Stromal cell of bone marrow (primary cell): ENCODE measurements at regions not wholly inside any gene's neighbourhood (a gene's known extent, or its start where the extent isn't known, plus 50 kb on each side); places are given as distances from the start of the nearest gene placed in this dataset.
A peak's percentile ranks its signal among the peaks of the same experiment; 100 is the strongest.

Source experiments
- DNase-seq: peaks from one replicate; pipeline ENCODE4 v3.0.0-alpha.2; 2012; ENCODE audit warnings: low read depth

GRCh38 chr13:84296401-84296800 is 414.1 kb upstream of the SLITRK1 start:
- DNase-seq = no peak

DNA sequence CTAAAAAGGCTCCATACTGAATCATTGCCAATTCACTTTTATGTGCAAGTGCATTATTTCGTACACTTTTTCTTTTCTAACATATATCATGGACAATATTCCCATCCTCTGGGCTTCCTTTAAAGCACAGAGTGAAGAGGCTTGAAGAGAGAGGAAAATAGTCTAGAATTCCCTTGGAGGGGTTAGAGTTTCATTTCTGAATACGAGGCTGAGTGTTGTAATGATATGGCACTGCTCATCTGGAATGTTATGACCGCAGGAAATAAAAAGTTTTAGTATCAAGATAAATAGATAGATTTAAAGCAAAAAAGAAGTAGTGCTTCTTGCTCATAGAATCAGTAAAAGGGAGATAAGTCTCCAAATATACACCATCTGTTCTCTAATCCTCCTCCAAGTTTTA is 412.3 kb upstream of the SLITRK1 start:
- peak; percentile 36 for DNase-seq

- no peak for DNase-seq
Observed at GRCh38 chr13:84290386-84290785, 408.1 kb upstream of the SLITRK1 start.

DNA sequence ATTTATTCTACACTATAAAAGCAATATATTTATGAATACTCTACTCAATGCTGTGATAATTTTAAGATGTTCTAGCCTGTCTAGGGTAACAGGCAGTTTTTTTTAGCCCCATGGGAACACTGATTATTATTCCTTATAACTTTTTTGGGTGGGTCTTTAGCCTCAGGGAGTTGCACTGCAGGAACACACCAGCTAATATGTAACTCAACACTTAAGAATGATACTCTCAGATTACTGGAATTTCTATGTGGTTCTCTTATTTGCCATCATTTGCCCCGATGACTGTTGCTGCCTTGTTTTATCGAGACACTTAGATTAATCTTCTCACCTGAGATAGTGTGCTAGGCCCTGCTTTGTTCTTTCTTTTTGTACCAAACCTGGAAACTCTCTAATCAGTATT is 396.9 kb upstream of the SLITRK1 start:
- no peak for DNase-seq

GRCh38 chr13:84272877-84273562 is 390.7 kb upstream of the SLITRK1 start:
- DNase-seq = no peak

DNA sequence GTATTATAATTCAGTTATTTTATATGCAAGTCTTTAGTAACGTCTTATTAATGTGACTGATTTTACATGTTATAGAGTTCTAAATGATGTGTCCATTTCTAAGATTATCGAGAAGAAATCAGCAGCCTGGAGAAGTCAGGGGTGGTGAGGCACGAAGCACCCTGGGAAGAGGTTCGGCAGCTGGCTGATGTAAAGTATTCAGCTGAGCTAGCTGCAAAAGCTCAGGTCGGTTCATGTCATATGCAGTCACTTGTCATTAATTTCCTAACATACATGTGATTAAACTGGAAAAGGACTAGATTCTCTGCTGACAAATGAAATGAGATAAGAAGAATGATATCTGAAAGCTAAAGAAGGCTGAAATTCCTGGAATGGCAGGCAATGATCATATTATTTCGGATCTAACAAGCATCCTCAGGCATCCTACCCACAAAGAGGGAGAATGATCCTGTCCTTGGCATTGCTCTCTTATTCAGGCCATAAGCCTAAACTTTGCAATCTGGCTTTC is 383.0 kb upstream of the SLITRK1 start:
- no peak for DNase-seq

GRCh38 chr13:84263354-84264069 is 381.2 kb upstream of the SLITRK1 start:
- no peak for DNase-seq

GRCh38 chr13:84255226-84255797 is 373.0 kb upstream of the SLITRK1 start:
- no peak for DNase-seq

DNA sequence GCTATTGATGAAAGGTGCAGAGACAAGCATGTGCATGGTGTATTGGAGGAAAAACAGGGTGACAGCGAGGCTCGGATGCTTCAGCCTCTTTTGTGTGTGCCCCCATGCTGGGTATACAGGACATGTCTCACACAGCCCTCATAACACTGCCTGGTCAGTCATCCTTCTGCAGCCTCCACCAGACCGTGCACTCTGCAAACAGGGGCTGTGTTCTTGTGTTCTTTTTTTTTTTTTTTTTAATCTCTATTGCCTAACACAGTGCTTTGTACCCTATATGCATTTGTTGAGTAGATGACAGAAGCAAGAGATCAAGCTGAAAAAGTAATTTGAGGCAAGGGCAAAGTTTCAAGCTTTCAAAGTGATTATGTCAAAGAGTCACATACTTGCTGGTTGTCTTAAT is 367.2 kb upstream of the SLITRK1 start:
- no peak for DNase-seq

- no peak for DNase-seq
Observed at GRCh38 chr13:84243340-84243739, 361.1 kb upstream of the SLITRK1 start.

- DNase-seq = no peak
Observed at GRCh38 chr13:84239032-84239431, 356.8 kb upstream of the SLITRK1 start.

GRCh38 chr13:84238381-84238780 is 356.1 kb upstream of the SLITRK1 start:
- no peak for DNase-seq

DNA sequence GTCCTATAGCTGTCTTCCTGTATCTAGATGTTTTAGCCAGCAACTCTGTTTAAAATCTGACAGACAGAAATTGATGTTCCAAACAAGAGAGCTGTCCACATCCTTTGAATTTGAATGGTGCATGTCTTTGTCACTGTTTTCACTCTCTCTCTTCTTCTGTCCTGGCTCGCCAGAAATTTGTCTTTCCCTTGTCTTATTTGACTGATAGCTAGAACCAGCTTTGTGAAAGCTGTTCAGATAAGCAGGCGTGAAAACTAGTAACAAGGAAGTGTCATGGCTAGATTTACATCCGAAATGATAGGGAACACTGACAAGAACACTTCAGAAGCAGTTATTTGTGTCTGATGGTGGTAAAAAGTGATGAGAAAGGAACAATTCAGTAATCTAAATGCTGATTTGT is 354.9 kb upstream of the SLITRK1 start:
- DNase-seq = no peak

DNA sequence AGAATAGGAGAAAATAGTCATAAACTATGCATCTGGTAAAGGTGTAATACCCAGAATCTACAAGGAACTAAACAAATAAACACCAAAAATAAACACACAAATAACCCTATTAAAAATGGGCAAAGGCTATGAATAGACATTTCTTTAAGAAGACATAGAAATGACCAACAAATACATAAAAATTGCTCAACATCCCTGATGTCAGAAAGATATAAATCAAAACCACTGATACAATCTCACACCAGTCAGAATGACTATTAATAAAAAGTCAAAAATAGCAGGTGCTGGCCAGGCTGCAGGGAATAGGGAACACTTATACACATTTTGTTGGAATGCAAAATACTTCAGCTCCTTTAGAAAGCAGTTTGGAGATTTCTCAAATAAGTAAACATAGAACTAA is 352.1 kb upstream of the SLITRK1 start:
- DNase-seq = no peak

DNA sequence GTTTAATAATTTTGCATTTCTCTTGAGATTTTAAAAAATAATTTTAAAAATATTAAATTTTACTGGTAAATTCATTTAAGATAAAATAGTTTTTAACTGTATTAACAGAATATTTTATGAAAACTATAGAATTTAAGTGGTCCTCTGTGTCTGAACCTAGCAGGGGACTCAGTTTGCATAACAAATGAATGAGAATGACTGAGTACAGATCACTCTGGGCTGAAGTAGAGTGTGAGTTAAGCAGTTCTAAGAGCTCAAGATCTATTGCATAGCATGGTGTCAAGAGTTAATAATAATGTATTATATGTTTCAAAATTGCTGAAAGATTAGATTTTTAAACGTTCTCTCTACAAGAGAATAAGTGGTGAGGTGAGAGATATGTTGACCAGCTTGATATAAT is 348.3 kb upstream of the SLITRK1 start:
- DNase-seq = no peak

GRCh38 chr13:84211048-84211447 is 328.8 kb upstream of the SLITRK1 start:
- no peak for DNase-seq

DNA sequence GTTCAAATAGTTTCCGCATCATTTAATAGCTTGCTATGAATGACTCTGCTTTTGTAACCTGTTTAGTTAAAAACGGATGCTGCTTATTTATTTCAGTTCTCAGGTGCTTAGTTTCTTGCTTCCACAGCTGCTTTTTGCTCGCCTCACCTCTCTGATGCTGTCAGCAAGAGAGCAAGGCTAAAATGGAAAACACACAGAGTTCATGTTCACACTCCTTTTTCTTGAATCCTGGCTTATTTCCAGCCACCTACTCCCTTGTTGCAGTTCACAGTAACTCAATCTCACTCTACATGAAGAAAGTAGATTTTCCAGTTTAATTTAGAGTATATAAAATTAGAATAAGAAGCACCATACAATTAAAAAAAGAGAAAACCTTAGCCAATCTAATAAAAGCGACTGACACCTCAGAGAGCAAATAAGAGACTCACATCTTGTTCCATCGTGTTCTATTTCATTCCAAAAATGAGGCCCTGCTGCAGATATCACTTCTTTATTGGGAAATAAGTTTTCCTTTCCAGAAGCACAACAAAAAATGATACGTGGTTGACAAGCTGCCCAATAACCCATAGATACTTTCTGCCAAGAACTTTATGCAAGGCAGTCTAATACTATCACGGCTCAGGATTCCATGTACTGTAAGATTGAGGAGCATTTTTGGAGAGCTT is 326.1 kb upstream of the SLITRK1 start:
- no peak for DNase-seq

- DNase-seq = no peak
Observed at GRCh38 chr13:84207509-84207908, 325.2 kb upstream of the SLITRK1 start.

- no peak for DNase-seq
Observed at GRCh38 chr13:84200971-84201370, 318.7 kb upstream of the SLITRK1 start.

DNA sequence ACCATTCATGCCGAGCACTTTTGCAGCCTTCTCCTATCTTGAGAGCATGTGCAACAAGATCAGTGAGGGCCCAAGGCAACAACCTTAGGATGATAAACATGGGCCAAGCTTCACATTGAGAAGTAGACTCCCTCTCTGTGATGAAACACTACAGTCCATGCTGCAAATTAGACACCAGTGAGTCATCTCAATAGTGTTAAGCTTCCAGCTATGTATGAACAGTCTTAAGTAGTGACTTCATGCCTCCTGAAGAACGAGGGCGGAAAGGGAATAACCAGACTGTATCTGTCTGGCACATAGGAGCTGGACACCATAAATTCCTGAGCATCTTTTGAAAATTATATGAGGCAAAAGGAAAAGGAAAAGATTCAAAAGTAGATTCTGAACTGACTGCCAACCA is 309.9 kb upstream of the SLITRK1 start:
- DNase-seq = peak; percentile 65

DNA sequence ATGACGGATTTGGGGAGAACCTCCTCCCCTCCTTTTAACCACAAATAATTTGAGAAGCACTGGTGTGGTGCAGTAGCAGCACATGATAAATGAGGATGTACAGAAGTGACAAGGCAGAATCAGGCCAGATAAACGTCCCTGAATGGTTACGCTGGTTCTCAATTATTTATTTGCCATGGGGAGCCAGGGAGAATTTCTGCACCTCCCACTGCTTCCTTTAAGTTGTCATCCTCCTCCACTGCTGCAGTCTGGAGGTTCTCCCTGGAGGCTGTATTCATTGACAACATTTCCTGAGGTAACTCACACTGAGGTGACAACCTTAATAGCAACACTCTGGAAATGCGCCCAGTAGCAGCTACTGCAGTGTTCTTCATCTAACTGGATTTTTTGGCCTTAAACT is 308.9 kb upstream of the SLITRK1 start:
- no peak for DNase-seq

GRCh38 chr13:84187626-84188025 is 305.4 kb upstream of the SLITRK1 start:
- no peak for DNase-seq
